GM21576 (cell line): ENCODE measurements at regions not wholly inside any gene's neighbourhood (a gene's known extent, or its start where the extent isn't known, plus 50 kb on each side); places are given as distances from the start of the nearest gene placed in this dataset.

Experiments
- ATAC-seq: cut with Tn5 transposase; IDR thresholded peaks from one replicate; pipeline ENCODE4 v1.9.1; 2021; ENCODE audit warnings: mild to moderate bottlenecking, moderate library complexity; ENCODE audit not compliant: unreplicated experiment

DNA sequence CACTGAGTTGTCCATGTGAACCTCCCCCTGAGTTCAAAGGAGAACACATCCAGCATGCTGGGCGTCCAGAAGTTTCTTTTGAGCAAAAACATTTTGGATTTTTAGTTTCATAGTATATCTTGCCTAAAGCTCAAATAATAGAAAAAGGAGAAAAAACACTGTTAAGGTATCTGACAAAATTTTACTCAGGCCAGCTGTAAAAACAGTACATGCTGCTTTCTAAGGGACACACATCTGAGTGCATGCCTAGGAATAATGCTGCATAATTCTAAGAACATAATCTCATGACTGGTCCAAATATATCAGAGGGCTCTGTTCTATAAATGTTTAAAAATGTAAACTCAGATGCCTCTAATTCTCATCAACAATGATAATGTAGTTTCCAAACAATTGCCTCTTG, 561.3 kb upstream of the INTU start:
- no peak for ATAC-seq

DNA sequence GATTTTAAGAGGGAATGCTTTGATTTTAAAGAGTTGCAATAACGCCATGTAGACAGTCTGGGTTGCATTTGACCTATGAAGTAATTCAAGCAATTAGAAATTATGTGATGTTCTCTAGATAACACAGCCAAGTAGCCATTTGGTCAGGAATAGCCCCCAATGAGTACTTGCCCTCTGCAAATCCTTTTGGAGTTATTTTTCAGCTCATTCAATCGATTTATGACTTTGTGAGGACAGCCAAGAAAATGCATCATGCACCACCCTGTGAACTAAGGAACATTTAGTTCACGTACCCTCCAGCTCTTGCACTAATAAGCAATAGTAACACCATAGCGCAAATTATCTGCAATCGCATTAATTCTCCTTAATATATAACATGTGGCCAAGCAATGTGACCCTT, 552.6 kb upstream of the INTU start:
- no peak for ATAC-seq

GRCh38 chr4:127081041-127081440, 551.7 kb upstream of the INTU start:
- ATAC-seq: no peak

DNA sequence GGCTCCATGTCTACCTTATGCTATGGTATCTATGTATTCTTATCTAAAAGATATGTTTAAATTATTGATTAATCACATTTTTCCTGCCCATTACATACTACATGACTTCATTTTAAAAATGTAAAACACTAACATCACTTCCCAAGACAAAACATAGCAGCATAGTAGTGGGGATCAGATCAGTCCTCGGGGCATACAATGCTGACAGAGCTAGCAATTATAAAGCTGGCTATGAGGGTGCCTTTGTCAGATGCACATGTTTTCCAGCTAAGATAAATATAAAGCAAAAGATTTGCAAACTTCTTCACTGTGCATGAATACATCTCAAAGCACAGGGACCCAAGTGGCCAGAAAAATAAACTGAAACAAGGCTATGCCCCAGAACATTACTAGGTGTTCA, 549.8 kb upstream of the INTU start:
- no peak for ATAC-seq

GRCh38 chr4:127084666-127085065, 548.1 kb upstream of the INTU start:
- no peak for ATAC-seq

- ATAC-seq: no peak
These were observed 535.7 kb upstream of the INTU start for GRCh38 chr4:127097061-127097460.

DNA sequence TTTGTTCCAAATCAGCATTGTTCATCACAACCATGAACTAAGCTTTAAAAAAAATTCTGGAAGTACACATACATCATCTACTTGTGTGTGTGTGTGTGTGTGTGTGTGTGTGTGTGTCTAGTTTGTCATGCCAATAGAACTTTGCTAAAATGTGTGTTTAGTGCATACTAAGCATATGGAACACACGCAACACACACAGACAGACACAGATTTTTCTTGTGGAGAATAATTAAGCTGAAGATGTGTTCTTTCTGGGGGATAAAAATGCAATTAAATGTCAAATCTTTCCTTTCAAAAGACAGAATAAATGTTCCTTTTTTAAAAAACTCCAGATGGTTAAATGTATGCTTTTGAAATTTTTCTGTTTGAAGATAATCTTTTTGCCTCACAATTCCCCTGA, 530.4 kb upstream of the INTU start:
- no peak for ATAC-seq

DNA sequence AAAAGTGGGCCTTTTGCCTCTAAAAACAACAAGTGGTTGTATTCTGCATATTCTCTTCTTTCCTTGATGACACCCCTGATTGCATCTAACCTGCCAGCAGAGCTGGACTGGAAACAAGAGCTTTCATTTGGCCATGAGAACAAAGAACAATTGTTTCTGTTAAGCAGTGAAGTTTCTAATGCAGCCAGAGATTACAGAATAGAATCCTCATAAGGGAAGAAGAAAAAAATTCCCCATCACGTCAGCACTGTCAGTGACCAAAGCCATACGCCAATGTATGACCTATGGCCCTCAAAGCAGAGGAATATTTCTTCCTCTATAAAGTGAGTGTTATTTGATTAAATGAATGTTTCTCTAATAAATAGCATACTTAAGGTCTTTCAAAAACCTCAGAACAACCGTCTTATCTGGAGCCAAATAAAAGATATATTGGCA, 529.1 kb upstream of the INTU start:
- no peak for ATAC-seq

DNA sequence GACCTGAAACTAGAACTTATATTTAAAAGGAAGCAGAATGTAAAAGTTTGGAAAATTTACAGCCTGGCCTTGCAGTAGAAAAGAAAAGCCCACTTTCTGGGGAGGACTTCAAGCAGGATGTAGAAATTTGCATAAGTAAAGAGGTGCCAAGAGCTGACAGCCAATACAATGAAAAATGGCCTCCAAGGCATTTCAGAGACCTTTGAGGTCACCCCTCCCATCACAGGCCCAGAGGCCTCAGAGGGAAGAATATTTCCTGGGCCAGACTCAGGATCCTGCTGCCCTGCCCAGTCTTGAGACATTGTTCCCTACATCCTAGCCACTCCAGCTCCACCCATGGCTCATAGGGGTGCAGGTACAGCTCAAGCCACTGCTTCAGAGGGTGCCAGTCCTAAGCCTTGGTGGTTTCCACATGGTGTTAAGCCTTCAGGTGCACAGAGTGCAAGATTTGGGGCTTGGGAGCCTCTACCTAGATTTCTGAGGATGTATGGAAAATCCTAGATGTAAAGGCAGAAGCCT, 518.9 kb upstream of the INTU start:
- ATAC-seq: no peak

GRCh38 chr4:127118681-127119080, 514.1 kb upstream of the INTU start:
- ATAC-seq: no peak

GRCh38 chr4:127120441-127121090, 512.2 kb upstream of the INTU start:
- ATAC-seq: no peak

GRCh38 chr4:127124919-127125318, 507.8 kb upstream of the INTU start:
- no peak for ATAC-seq

DNA sequence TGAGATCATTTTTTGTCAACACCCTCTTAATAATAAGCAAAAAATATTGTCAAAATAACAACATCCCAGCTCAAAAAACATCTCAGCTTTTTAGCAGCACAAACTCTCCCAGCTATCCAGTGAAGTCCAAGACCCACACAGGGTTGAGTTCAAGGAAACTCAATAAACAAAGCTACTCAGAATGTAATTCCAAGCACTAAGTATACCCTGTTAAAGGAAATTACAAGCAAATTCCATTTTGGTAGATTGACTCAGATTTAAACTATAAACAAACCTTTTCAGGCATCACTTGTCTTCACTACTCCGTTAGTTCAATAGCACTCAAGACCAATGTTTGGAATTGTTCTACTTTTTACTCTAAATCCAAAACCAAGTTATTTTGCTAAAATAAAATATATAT, 506.0 kb upstream of the INTU start:
- no peak for ATAC-seq

DNA sequence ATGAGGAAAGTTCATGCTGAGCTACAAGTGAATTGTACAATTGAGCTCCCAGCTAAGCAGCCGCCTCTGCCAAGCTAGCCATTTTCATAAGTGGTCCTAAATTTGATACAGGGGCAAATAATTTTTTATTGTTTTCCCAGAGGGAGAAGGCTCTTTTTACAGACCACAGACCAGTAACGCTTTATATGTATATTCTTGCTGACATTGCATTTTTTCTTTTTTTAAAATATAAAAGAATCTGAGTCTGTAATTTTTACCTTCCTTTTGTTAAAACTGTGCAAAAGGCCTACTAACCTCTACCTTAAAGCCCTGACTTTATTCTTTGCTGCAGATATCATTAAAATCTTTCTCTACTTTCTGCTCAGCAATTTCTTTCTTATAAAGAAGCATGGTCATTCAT, 501.2 kb upstream of the INTU start:
- ATAC-seq: no peak

- ATAC-seq: no peak
These were observed 498.3 kb upstream of the INTU start for GRCh38 chr4:127134490-127134889.

DNA sequence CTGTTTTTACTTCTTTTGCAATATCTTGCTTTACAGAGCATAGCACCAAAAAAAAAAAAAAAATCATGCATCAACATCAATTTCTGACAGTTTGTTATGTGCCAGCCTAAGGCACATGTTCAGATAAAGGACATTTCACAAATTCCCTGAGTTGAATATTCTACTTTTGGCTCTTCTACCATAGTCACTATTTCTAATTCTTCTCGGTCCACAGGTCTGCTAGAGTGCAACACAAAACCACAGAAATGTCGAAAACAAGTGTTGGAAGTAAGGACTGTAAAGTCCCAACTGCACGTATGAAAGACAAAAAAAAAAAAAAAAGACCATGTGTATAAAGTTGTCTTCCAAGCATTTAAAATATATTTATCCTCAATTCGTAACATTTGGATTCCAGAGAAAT, 494.2 kb upstream of the INTU start:
- ATAC-seq: no peak

- no peak for ATAC-seq
These were observed 492.9 kb upstream of the INTU start for GRCh38 chr4:127139788-127140286.

DNA sequence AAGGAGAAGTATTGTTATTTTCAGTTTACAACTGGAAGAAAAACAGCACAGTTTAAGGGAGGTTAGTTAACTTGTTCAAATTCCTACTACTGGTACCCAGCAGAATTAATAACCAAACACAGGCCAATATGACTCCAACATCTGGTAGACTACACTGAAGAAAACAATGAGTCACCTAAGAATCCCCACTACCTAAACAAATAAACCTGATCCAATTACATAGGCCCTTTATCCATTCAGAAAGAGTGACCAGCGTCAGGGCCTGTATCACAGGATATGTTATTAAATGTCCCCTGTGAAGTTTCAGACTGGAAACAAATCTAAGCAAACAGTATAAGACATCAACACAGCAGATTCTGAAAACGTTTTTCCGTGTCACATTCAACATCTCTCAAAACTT, 492.5 kb upstream of the INTU start:
- ATAC-seq: no peak

DNA sequence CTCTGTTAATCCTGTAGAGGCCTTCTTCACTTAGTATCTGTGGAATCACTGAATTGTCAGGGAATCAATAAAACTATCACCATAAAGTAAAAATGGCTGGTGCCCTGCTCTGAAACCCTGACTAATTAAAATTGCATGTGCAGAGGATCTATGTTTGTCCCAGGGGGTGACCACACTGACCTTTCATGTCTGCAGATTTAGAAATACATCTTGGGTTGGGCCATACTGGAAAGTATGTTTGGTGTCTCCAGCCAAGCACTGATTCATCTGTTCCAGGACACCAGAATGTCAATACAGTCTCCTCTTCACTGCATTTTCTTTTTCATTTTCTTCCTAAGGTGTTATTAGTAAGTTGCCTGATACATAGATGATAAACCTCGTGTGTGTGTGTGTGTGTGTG, 490.9 kb upstream of the INTU start:
- ATAC-seq: no peak

GRCh38 chr4:127143460-127144195, 489.1 kb upstream of the INTU start:
- no peak for ATAC-seq

GRCh38 chr4:127145006-127145540, 487.7 kb upstream of the INTU start:
- no peak for ATAC-seq

- no peak for ATAC-seq
These were observed 484.6 kb upstream of the INTU start for GRCh38 chr4:127148165-127148564.
